ENCODE measurements at regions not wholly inside any gene's neighbourhood (a gene's known extent, or its start where the extent isn't known, plus 50 kb on each side); places are given as distances from the start of the nearest gene placed in this dataset.

- CTCF ChIA-PET (ENCODE audit: unreplicated experiment) = no interaction called here
- no peak for DNase-seq (ENCODE audit: low spot score)
Measured at GRCh38 chr12:13379531-13380188, 183.1 kb downstream of the EMP1 start.

DNA sequence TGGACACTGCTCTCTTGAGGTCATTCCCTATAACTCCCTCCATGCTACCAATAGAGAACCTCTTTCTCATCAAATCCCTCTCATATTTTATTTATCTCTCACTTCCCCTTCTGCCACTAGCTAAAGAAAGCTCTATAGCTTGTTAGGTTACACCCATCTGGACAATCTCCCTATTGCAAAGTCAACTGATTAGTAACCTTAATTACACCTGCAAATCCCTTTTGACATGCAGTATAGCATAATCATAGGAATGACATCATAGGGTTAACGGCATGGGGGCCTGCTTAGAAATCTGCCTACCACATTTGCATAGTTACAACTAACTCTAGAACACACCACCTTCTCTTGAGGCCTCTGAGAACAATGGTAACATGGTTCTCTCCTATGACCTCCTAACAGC lies 181.2 kb downstream of the EMP1 start:
- CTCF ChIA-PET (ENCODE audit: unreplicated experiment) = no interaction called here
- H3K27ac ChIP-seq (ENCODE audit: low read depth, low read length, poor library complexity, severe bottlenecking) = no peak overlapping the region
- H3K4me3 ChIP-seq (ENCODE audit: low read depth, low read length, poor library complexity, severe bottlenecking) = no peak overlapping the region
- DNase-seq (ENCODE audit: low spot score) = no peak
- POLR2A ChIA-PET = no interaction called here
- no TSS peak for BruUV-seq (replicated peaks)
- no peaks in the 10 kb centered on the region for H3K36me3 ChIP-seq (ENCODE audit: insufficient read depth, low read length)
- intact Hi-C loops (cut with micrococcal nuclease; ENCODE audit: unreplicated experiment) = no loop called here
- no peaks in the 10 kb centered on the region for H3K9me3 ChIP-seq (ENCODE audit: low read length)
- no peaks in the 10 kb centered on the region for H4K20me1 ChIP-seq (ENCODE audit: insufficient read depth, low read length)
- TF ChIP-seq EZH2phosphoT487 (IDR thresholded peaks at IDR 0.05; ENCODE audit: borderline replicate concordance, low read depth, low read length) (no peak), CTCF (conservative IDR thresholded peaks at IDR 0.05; ENCODE audit: low read length) (no peak)
- H3K9me2 ChIP-seq (ENCODE audit: insufficient read depth, low read length) = no peaks in the 10 kb centered on the region
- H2AFZ ChIP-seq (ENCODE audit: low read length) = no peak overlapping the region
- H3K4me1 ChIP-seq (ENCODE audit: insufficient read depth, low read length, poor library complexity, severe bottlenecking) = no peaks in the 10 kb centered on the region
- no peak overlapping the region for H3K4me2 ChIP-seq (ENCODE audit: low read length)
- H3K79me2 ChIP-seq (ENCODE audit: insufficient read depth, low read depth, low read length) = no peaks in the 10 kb centered on the region

More at GRCh38 chr12:13379531-13380188, 183.1 kb downstream of the EMP1 start:
- no peaks in the 10 kb centered on the region for H3K36me3 ChIP-seq (ENCODE audit: insufficient read depth, low read length)
- H3K9me2 ChIP-seq (ENCODE audit: insufficient read depth, low read length) = no peaks in the 10 kb centered on the region
- H2AFZ ChIP-seq (ENCODE audit: low read length) = no peak overlapping the region
- H3K27ac ChIP-seq (ENCODE audit: low read depth, low read length, poor library complexity, severe bottlenecking) = no peak overlapping the region
- TF ChIP-seq EZH2phosphoT487 (IDR thresholded peaks at IDR 0.05; ENCODE audit: borderline replicate concordance, low read depth, low read length) (no peak), CTCF (conservative IDR thresholded peaks at IDR 0.05; ENCODE audit: low read length) (no peak)
- H3K4me1 ChIP-seq (ENCODE audit: insufficient read depth, low read length, poor library complexity, severe bottlenecking) = no peaks in the 10 kb centered on the region
- H3K4me3 ChIP-seq (ENCODE audit: low read depth, low read length, poor library complexity, severe bottlenecking) = no peak overlapping the region
- POLR2A ChIA-PET = interaction anchor here (1.5 kb wide), 1 partner anchor 17 kb away, joined by 3 read pairs; no protein-coding TSS in a partner anchor
- no TSS peak for BruUV-seq (replicated peaks)
- no peaks in the 10 kb centered on the region for H3K9me3 ChIP-seq (ENCODE audit: low read length)
- no peaks in the 10 kb centered on the region for H4K20me1 ChIP-seq (ENCODE audit: insufficient read depth, low read length)
- no peaks in the 10 kb centered on the region for H3K79me2 ChIP-seq (ENCODE audit: insufficient read depth, low read depth, low read length)
- no peak overlapping the region for H3K4me2 ChIP-seq (ENCODE audit: low read length)
- intact Hi-C loops (cut with micrococcal nuclease; ENCODE audit: unreplicated experiment) = no loop called here

DNA sequence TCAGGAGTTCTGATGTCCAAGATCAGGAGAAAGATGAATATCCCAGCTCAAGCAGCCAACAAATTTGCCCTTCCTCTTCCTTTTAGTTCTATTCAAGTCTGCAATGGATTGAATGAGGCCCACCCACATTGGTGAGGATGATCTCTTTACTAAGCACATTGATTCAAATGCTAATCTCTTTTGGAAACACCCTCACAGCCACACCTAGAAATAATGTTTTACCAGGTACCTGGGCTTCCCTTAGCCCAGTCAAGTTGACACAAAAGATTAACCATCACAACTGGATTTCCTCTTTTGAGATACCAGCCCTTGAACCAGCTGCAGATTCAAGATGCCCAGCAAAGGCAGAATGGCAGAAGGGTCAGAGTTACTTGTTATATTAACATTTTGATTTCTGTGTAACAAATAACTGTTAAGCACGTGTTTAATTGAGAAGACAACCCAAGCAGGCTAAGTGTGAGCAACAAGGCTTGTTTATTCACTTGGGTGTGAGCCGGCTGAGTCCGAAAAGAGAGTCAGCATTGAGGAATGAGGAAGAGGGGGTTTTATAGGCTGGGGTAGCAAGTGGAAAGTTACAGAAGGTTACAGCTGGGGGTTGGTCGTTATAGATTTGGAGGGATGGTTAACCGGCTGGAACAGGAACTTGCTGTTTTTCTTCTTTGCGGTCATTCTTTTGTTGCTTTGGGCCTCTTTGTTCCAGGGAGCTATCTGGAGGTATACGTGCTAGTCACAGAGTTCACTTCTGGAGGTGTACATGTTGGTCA lies 180.3 kb downstream of the EMP1 start:
- H3K4me1 ChIP-seq (ENCODE audit: insufficient read depth, low read length, poor library complexity, severe bottlenecking) = no peaks in the 10 kb centered on the region
- H3K79me2 ChIP-seq (ENCODE audit: insufficient read depth, low read depth, low read length) = no peaks in the 10 kb centered on the region
- H3K36me3 ChIP-seq (ENCODE audit: insufficient read depth, low read length) = no peaks in the 10 kb centered on the region
- no peak overlapping the region for H3K4me2 ChIP-seq (ENCODE audit: low read length)
- ChIA-PET POLR2A (no interaction called here), CTCF (ENCODE audit: unreplicated experiment) (no interaction called here)
- H4K20me1 ChIP-seq (ENCODE audit: insufficient read depth, low read length) = no peaks in the 10 kb centered on the region
- TF ChIP-seq EZH2phosphoT487 (IDR thresholded peaks at IDR 0.05; ENCODE audit: borderline replicate concordance, low read depth, low read length) (no peak), CTCF (conservative IDR thresholded peaks at IDR 0.05; ENCODE audit: low read length) (no peak)
- no peaks in the 10 kb centered on the region for H3K9me2 ChIP-seq (ENCODE audit: insufficient read depth, low read length)
- no peak overlapping the region for H3K4me3 ChIP-seq (ENCODE audit: low read depth, low read length, poor library complexity, severe bottlenecking)
- intact Hi-C loops (cut with micrococcal nuclease; ENCODE audit: unreplicated experiment) = no loop called here
- no peak overlapping the region for H3K27ac ChIP-seq (ENCODE audit: low read depth, low read length, poor library complexity, severe bottlenecking)
- no peak for DNase-seq (ENCODE audit: low spot score)
- no peak overlapping the region for H2AFZ ChIP-seq (ENCODE audit: low read length)
- no peaks in the 10 kb centered on the region for H3K9me3 ChIP-seq (ENCODE audit: low read length)
- BruUV-seq (replicated peaks) = no TSS peak
